GM12892 (cell line): ENCODE measurements at regions not wholly inside any gene's neighbourhood (a gene's known extent, or its start where the extent isn't known, plus 50 kb on each side); places are given as distances from the start of the nearest gene placed in this dataset.

ENCODE experiments used
- POLR2A ChIP-seq: IDR thresholded peaks from 2 replicates; pipeline ENCODE4 v1.6.1; 2011; ENCODE audit warnings: low read depth, low read length, control low read depth
- POLR2AphosphoS5 ChIP-seq: IDR thresholded peaks from 2 replicates; pipeline ENCODE4 v1.6.1; 2011; ENCODE audit warnings: low read depth, low read length, control low read depth
- TAF1 ChIP-seq: IDR thresholded peaks from 2 replicates; pipeline ENCODE4 v1.6.1; 2011; ENCODE audit warnings: low read depth, mild to moderate bottlenecking, control low read depth, low read length, borderline replicate concordance

DNA sequence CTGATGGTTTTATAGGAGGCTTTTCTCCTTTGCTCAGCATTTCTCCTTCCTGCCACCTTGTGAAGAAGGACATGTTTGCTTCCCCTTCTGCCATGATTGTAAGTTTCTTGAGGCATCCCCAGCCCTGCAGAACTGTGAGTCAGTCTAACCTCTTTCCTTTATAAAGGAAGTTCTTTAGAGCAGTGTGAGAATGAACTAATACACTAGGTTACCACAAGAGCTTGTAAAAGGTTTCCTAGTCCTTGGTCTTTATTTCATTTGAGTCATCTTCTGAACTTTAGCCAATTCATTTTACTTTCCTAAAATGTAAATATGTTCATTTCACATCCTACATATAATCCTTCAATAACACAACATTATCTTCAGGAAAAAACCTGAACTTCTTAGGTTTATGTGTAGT lies 365.3 kb downstream of the HHIPL2 start:
- TF ChIP-seq POLR2A: no peak
- no peak for TF ChIP-seq POLR2AphosphoS5
- TF ChIP-seq TAF1: no peak
